ENCODE measurements at regions not wholly inside any gene's neighbourhood (a gene's known extent, or its start where the extent isn't known, plus 50 kb on each side); places are given as distances from the start of the nearest gene placed in this dataset.

- Mint-ChIP-seq H3K27ac (no peak overlapping the region), H3K4me1 (peaks cover 31% of the 10 kb centered on the region), H3K9me3 (no peaks in the 10 kb centered on the region), H3K4me3 (no peak overlapping the region), H3K36me3 (ENCODE audit: low read depth) (no peaks in the 10 kb centered on the region), H3K27me3 (ENCODE audit: low read depth) (peaks cover 4% of the 10 kb centered on the region)
- TF ChIP-seq, protein P1, sequence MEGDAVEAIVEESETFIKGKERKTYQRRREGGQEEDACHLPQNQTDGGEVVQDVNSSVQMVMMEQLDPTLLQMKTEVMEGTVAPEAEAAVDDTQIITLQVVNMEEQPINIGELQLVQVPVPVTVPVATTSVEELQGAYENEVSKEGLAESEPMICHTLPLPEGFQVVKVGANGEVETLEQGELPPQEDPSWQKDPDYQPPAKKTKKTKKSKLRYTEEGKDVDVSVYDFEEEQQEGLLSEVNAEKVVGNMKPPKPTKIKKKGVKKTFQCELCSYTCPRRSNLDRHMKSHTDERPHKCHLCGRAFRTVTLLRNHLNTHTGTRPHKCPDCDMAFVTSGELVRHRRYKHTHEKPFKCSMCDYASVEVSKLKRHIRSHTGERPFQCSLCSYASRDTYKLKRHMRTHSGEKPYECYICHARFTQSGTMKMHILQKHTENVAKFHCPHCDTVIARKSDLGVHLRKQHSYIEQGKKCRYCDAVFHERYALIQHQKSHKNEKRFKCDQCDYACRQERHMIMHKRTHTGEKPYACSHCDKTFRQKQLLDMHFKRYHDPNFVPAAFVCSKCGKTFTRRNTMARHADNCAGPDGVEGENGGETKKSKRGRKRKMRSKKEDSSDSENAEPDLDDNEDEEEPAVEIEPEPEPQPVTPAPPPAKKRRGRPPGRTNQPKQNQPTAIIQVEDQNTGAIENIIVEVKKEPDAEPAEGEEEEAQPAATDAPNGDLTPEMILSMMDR (IDR thresholded peaks at IDR 0.05; ENCODE audit: unreplicated experiment in 3 of 3): no peak
Measured at GRCh38 chr2:204197336-204198005, 260.9 kb downstream of the ICOS start.

DNA sequence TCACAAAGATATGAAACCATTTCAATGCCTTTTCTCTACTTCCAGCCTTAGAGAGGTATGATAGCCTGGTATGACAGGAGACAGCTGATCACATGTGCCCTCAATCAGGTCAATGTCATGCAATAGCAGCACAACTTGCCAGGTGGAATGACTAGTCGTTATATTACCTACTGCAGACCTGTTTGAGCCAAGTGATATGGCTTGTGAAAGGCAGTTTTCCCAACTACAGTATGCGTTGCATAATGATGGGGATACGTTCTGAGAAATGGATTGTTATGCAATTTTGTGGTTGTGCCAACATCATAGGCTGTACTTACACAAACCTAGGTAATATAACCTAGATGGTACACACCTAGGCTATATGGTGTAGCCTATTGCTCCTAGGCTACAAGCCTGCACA is 262.8 kb downstream of the ICOS start:
- Mint-ChIP-seq H3K36me3 (ENCODE audit: low read depth) (no peaks in the 10 kb centered on the region), H3K9me3 (no peaks in the 10 kb centered on the region), H3K27ac (no peak overlapping the region), H3K4me3 (no peak overlapping the region), H3K4me1 (peaks cover 26% of the 10 kb centered on the region), H3K27me3 (ENCODE audit: low read depth) (peaks cover 4% of the 10 kb centered on the region)
- TF ChIP-seq, protein P1 (IDR thresholded peaks at IDR 0.05; ENCODE audit: unreplicated experiment in 3 of 3): no peak

DNA sequence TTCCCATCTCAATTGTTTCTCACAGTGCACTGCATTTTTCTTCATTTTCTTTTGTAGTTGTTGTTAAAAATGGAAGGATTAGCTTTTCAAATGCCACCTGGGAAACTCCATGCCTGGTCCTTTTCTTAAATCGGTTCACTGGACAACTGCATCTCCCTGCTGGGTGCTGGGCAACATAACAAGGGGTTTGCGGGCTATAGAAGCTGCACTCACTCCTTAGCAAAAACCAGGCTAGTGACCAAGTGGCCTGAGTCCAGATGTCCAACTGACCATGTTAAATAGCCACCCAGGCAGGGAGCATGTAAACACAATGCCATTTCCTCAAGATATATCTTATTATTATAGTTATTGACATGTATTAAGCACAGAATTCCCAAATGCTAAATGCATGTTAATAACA is 264.9 kb downstream of the ICOS start:
- Mint-ChIP-seq H3K36me3 (ENCODE audit: low read depth) (no peaks in the 10 kb centered on the region), H3K4me3 (no peak overlapping the region), H3K9me3 (no peaks in the 10 kb centered on the region), H3K4me1 (peaks cover 32% of the 10 kb centered on the region), H3K27me3 (ENCODE audit: low read depth) (peaks cover 6% of the 10 kb centered on the region), H3K27ac (no peak overlapping the region)
- TF ChIP-seq, protein P1 (IDR thresholded peaks at IDR 0.05; ENCODE audit: unreplicated experiment in 3 of 3): no peak

- Mint-ChIP-seq H3K36me3 (ENCODE audit: low read depth) (no peaks in the 10 kb centered on the region), H3K4me3 (no peak overlapping the region), H3K9me3 (no peaks in the 10 kb centered on the region), H3K27me3 (ENCODE audit: low read depth) (peaks cover 8% of the 10 kb centered on the region), H3K27ac (no peak overlapping the region), H3K4me1 (peaks cover 33% of the 10 kb centered on the region)
- TF ChIP-seq, protein P1 (IDR thresholded peaks at IDR 0.05; ENCODE audit: unreplicated experiment in 3 of 3): no peak
Measured at GRCh38 chr2:204202253-204202652, 265.7 kb downstream of the ICOS start.

GRCh38 chr2:204203704-204204103 is 267.1 kb downstream of the ICOS start:
- Mint-ChIP-seq H3K27ac (no peak overlapping the region), H3K4me3 (no peak overlapping the region), H3K27me3 (ENCODE audit: low read depth) (peaks cover 8% of the 10 kb centered on the region), H3K9me3 (no peaks in the 10 kb centered on the region), H3K36me3 (ENCODE audit: low read depth) (no peaks in the 10 kb centered on the region), H3K4me1 (peaks cover 34% of the 10 kb centered on the region)
- TF ChIP-seq, protein P1 (IDR thresholded peaks at IDR 0.05; ENCODE audit: unreplicated experiment in 3 of 3): no peak

GRCh38 chr2:204205082-204205481 is 268.5 kb downstream of the ICOS start:
- Mint-ChIP-seq H3K27me3 (ENCODE audit: low read depth) (peaks cover 8% of the 10 kb centered on the region), H3K36me3 (ENCODE audit: low read depth) (no peaks in the 10 kb centered on the region), H3K4me1 (peaks cover 34% of the 10 kb centered on the region), H3K27ac (peak overlapping the region; percentile 50 to 85 (median 64)), H3K4me3 (no peak overlapping the region), H3K9me3 (no peaks in the 10 kb centered on the region)
- TF ChIP-seq, protein P1 (IDR thresholded peaks at IDR 0.05; ENCODE audit: unreplicated experiment in 3 of 3): no peak

Measured in nephron (organoid).